Lower leg skin (tissue), 3 donors: ENCODE measurements at regions not wholly inside any gene's neighbourhood (a gene's known extent, or its start where the extent isn't known, plus 50 kb on each side); places are given as distances from the start of the nearest gene placed in this dataset.

Source experiments
- POLR2A ChIP-seq, 2 donors: fragments of 450-650 bp; IDR thresholded peaks; one replicate each; pipeline ENCODE4 v1.6.1; 2016 to 2017; ENCODE audit warnings: antibody characterized with exemption in 2 of 2, mild to moderate bottlenecking in 1 of 2, moderate library complexity in 1 of 2
- TF ChIP-seq, protein P1 (sequence below), 3 donors: fragments of 450-650 bp; IDR thresholded peaks; one replicate each; pipeline ENCODE4 v1.5.1; 2016; ENCODE audit warnings: antibody characterized with exemption in 3 of 3, mild to moderate bottlenecking in 3 of 3, moderate library complexity in 2 of 3

DNA sequence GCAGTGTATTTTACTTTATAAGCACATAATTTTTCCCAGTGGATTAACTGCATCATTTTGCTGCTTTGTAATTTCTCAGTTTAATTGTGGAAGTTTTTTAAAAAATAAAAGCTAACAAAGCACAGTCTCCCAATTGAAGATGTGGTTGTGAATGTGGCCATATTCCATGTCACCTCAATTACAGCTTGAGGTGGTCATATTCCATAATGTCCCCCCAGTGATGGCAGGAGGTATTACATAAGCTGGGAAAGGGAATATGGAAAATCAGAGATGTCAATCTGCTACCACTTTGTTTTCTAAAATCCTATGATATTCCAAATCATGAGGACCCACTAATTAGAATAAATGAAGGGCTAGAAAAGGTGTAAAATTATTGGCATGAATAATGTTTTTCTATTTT, 1672.0 kb upstream of the CDH9 start:
- TF ChIP-seq, protein P1, sequence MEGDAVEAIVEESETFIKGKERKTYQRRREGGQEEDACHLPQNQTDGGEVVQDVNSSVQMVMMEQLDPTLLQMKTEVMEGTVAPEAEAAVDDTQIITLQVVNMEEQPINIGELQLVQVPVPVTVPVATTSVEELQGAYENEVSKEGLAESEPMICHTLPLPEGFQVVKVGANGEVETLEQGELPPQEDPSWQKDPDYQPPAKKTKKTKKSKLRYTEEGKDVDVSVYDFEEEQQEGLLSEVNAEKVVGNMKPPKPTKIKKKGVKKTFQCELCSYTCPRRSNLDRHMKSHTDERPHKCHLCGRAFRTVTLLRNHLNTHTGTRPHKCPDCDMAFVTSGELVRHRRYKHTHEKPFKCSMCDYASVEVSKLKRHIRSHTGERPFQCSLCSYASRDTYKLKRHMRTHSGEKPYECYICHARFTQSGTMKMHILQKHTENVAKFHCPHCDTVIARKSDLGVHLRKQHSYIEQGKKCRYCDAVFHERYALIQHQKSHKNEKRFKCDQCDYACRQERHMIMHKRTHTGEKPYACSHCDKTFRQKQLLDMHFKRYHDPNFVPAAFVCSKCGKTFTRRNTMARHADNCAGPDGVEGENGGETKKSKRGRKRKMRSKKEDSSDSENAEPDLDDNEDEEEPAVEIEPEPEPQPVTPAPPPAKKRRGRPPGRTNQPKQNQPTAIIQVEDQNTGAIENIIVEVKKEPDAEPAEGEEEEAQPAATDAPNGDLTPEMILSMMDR (IDR thresholded peaks at IDR 0.05), result no peak
- no peak for TF ChIP-seq POLR2A (IDR thresholded peaks at IDR 0.05)
